Uterus (tissue), 2 donors: ENCODE measurements at regions not wholly inside any gene's neighbourhood (a gene's known extent, or its start where the extent isn't known, plus 50 kb on each side); places are given as distances from the start of the nearest gene placed in this dataset.

Experiments used
- CTCF ChIP-seq, 4 experiments: fragments of 200-600 bp in 2 of 4; fragments of 450-650 bp in 2 of 4; sonication (generic) in 2 of 4; IDR thresholded peaks; one replicate each; pipeline ENCODE4 v1.5.1; 2016 to 2019; ENCODE audit warnings: antibody characterized with exemption in 4 of 4, mild to moderate bottlenecking in 2 of 4, moderate library complexity in 1 of 4
- POLR2A ChIP-seq, 2 donors: fragments of 450-650 bp; IDR thresholded peaks; one replicate each; pipeline ENCODE4 v1.6.1; 2016; ENCODE audit warnings: antibody characterized with exemption in 2 of 2, mild to moderate bottlenecking in 1 of 2, moderate library complexity in 1 of 2

- TF ChIP-seq CTCF (IDR thresholded peaks at IDR 0.05) (no peak), POLR2A (IDR thresholded peaks at IDR 0.05) (no peak)
These were observed 133.5 kb upstream of the TBL1XR1 start for GRCh38 chr3:177330779-177331178.
